ENCODE measurements at regions not wholly inside any gene's neighbourhood (a gene's known extent, or its start where the extent isn't known, plus 50 kb on each side); places are given as distances from the start of the nearest gene placed in this dataset.
A peak's percentile ranks its signal among the peaks of the same experiment; 100 is the strongest.

DNA sequence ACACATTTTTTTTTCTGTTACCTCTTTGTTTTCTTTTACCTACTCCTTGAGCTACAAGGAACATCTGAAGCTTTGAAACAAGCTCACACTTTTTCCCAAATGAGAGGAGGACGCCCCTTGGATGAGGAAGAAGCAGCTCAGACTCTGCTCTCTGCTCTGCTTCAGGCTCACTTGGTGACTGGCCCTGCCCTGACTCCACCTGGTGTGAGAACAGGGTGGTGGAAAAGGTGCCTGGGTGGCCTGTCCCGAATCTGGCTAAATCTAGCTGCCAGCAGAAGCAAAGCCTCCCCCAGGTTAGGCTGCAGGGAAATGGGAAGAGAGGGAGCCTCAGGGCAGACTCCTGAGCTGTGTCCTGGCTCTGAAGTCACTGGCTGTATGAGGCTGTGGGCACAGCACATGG is 68.0 kb upstream of the CEACAM8 start:
- DNase-seq (ENCODE audit: low spot score): no peak
- intact Hi-C loops (cut with DNase I): no loop called here
- no peaks in the 10 kb centered on the region for H3K27me3 ChIP-seq (replicated peaks; ENCODE audit: insufficient read depth)
- no peak overlapping the region for H3K27ac ChIP-seq
- H3K4me1 ChIP-seq (replicated peaks): no peaks in the 10 kb centered on the region
- no peaks in the 10 kb centered on the region for H3K9me3 ChIP-seq
- TF ChIP-seq POLR2A (IDR thresholded peaks at IDR 0.05): no peak
- no peak for TF ChIP-seq POLR2AphosphoS5 (IDR thresholded peaks at IDR 0.05)
- TF ChIP-seq, protein P1, sequence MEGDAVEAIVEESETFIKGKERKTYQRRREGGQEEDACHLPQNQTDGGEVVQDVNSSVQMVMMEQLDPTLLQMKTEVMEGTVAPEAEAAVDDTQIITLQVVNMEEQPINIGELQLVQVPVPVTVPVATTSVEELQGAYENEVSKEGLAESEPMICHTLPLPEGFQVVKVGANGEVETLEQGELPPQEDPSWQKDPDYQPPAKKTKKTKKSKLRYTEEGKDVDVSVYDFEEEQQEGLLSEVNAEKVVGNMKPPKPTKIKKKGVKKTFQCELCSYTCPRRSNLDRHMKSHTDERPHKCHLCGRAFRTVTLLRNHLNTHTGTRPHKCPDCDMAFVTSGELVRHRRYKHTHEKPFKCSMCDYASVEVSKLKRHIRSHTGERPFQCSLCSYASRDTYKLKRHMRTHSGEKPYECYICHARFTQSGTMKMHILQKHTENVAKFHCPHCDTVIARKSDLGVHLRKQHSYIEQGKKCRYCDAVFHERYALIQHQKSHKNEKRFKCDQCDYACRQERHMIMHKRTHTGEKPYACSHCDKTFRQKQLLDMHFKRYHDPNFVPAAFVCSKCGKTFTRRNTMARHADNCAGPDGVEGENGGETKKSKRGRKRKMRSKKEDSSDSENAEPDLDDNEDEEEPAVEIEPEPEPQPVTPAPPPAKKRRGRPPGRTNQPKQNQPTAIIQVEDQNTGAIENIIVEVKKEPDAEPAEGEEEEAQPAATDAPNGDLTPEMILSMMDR (IDR thresholded peaks at IDR 0.05): no peak
- WGBS: 33% methylated on average over 2 of the region's 2 CpGs
- no peaks in the 10 kb centered on the region for H3K36me3 ChIP-seq
- H3K4me3 ChIP-seq: no peak overlapping the region

DNA sequence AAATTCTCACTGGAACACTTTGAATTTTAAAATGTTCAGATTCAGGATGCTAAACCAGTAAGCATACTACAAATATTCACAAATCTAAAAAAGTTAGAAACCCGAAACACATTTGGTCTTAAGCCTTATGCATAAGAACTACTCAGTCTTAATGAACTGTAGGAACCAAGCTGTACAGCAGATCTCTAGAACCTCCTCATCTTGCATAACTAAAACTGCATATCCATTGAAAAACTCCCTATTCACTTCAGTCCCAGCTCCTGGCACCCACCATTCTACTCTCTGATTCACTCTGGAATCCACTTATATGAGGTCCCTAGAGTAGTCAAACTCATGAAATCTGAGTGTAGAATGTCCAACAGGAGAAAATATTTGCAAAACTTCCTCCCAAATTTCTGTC is 65.6 kb upstream of the CEACAM8 start:
- TF ChIP-seq POLR2A (IDR thresholded peaks at IDR 0.05) (no peak), POLR2AphosphoS5 (IDR thresholded peaks at IDR 0.05) (no peak)
- TF ChIP-seq, protein P1 (IDR thresholded peaks at IDR 0.05): no peak
- H3K4me3 ChIP-seq: no peak overlapping the region
- 97% methylated on average over 1 of the region's 1 CpG for WGBS

DNA sequence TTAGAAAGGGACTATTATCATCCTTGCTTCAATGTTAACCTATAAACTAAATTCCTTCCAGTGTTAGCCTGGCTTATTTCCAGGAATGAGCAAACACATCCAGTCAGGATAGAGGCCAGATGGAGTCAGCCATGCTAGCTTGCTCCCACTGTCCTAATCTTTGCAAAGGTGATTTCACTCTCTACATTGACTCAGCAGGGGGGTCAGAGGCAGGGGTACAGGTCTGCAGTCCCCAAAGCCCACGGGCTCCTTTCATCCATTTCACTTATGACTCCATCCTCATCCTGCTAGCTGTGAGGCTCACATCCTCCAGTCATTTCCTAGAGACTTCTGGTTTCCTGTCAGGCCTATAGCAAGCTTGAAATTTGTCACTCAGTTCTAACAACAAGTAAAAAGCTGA is 63.4 kb upstream of the CEACAM8 start:
- intact Hi-C loops (cut with DNase I): no loop called here
- H3K9me3 ChIP-seq: no peaks in the 10 kb centered on the region
- no peaks in the 10 kb centered on the region for H3K36me3 ChIP-seq
- TF ChIP-seq, protein P1 (IDR thresholded peaks at IDR 0.05): no peak
- TF ChIP-seq POLR2A (IDR thresholded peaks at IDR 0.05) (no peak), POLR2AphosphoS5 (IDR thresholded peaks at IDR 0.05) (no peak)
- DNase-seq (ENCODE audit: low spot score): no peak
- H3K27me3 ChIP-seq (replicated peaks; ENCODE audit: insufficient read depth): no peaks in the 10 kb centered on the region
- no peak overlapping the region for H3K27ac ChIP-seq
- 25% methylated on average over 1 of the region's 1 CpG for WGBS
- no peak overlapping the region for H3K4me3 ChIP-seq
- H3K4me1 ChIP-seq (replicated peaks): no peaks in the 10 kb centered on the region

More for the DNA sequence above, 65.6 kb upstream of the CEACAM8 start:
- intact Hi-C loops (cut with DNase I): no loop called here
- no peaks in the 10 kb centered on the region for H3K27me3 ChIP-seq (replicated peaks; ENCODE audit: insufficient read depth)
- H3K36me3 ChIP-seq: no peaks in the 10 kb centered on the region
- H3K9me3 ChIP-seq: no peaks in the 10 kb centered on the region
- no peaks in the 10 kb centered on the region for H3K4me1 ChIP-seq (replicated peaks)
- DNase-seq (ENCODE audit: low spot score): no peak
- H3K27ac ChIP-seq: no peak overlapping the region

DNA sequence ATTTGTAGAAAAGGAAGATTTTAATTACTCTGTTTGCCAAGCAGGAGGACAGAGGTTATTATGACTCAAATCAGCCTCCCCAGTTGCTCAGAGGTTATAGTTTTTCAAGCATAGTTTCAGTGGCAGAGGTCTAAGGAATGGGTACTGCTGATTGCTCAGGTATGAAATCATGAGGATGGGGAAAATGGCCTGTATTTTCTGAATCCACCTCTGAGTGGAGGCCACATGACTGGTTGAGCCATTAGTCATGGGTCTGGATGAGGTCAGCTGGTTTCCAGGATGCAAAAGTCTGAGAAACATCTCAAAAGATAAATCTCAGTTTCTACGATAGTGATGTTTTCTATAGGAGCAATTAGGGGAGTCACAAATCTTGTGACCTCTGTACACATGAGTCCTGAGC is 62.8 kb upstream of the CEACAM8 start:
- intact Hi-C loops (cut with DNase I): no loop called here

DNA sequence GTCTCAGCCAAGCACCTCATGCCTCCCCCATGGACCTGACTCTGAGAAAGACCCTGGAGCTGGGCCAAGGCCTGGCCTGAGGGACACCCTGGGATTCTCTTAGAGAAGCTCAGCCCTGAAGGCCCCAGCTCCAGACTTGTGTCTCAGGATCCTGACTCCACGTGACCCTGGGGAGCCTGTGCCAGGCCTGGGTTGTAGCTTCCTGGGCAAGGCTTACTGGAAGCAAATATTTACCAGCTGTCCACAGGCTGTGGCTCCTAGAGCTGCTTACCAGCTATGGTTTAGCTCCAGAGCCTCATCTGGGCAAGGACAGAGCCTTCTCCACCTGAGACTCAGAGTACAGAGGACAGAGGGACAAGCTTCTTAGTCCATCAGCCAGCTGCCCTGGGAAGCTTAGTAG is 61.0 kb upstream of the CEACAM8 start:
- DNase-seq (ENCODE audit: low spot score): peak; percentile 30
- TF ChIP-seq POLR2AphosphoS5 (IDR thresholded peaks at IDR 0.05): no peak
- TF ChIP-seq POLR2A (IDR thresholded peaks at IDR 0.05): no peak
- TF ChIP-seq, protein P1 (IDR thresholded peaks at IDR 0.05): no peak
- Histone ChIP-seq H3K36me3 (no peaks in the 10 kb centered on the region), H3K4me1 (replicated peaks) (no peaks in the 10 kb centered on the region), H3K27me3 (replicated peaks; ENCODE audit: insufficient read depth) (no peaks in the 10 kb centered on the region), H3K27ac (no peak overlapping the region), H3K9me3 (no peaks in the 10 kb centered on the region), H3K4me3 (no peak overlapping the region)
- WGBS: 44% methylated on average over 1 of the region's 1 CpG
- intact Hi-C loops (cut with DNase I): no loop called here

More for the DNA sequence above, 62.8 kb upstream of the CEACAM8 start:
- TF ChIP-seq POLR2AphosphoS5 (IDR thresholded peaks at IDR 0.05): no peak
- TF ChIP-seq, protein P1 (IDR thresholded peaks at IDR 0.05): no peak
- TF ChIP-seq POLR2A (IDR thresholded peaks at IDR 0.05): no peak
- Histone ChIP-seq H3K4me1 (replicated peaks) (no peaks in the 10 kb centered on the region), H3K27me3 (replicated peaks; ENCODE audit: insufficient read depth) (no peaks in the 10 kb centered on the region), H3K27ac (no peak overlapping the region), H3K9me3 (no peaks in the 10 kb centered on the region), H3K4me3 (no peak overlapping the region), H3K36me3 (no peaks in the 10 kb centered on the region)
- 81% methylated on average over 1 of the region's 1 CpG for WGBS
- no peak for DNase-seq (ENCODE audit: low spot score)
